Fibroblast of mammary gland (primary cell): ENCODE measurements at regions not wholly inside any gene's neighbourhood (a gene's known extent, or its start where the extent isn't known, plus 50 kb on each side); places are given as distances from the start of the nearest gene placed in this dataset.

Experiments
- DNase-seq: peaks from one replicate; pipeline ENCODE4 v3.0.0-alpha.2; 2010; ENCODE audit warnings: low read depth
- H3K4me3 ChIP-seq: 2 replicates; pipeline ENCODE4 v1.5.1; 2011; ENCODE audit warnings: low read depth, mild to moderate bottlenecking, low read length, moderate library complexity; ENCODE audit not compliant: control insufficient read depth
- TF ChIP-seq, protein P1 (sequence below): conservative IDR thresholded peaks from 2 replicates; pipeline ENCODE4 v1.5.1; 2011; ENCODE audit warnings: low read depth, low read length, inconsistent platforms; ENCODE audit not compliant: control insufficient read depth, insufficient read depth

DNA sequence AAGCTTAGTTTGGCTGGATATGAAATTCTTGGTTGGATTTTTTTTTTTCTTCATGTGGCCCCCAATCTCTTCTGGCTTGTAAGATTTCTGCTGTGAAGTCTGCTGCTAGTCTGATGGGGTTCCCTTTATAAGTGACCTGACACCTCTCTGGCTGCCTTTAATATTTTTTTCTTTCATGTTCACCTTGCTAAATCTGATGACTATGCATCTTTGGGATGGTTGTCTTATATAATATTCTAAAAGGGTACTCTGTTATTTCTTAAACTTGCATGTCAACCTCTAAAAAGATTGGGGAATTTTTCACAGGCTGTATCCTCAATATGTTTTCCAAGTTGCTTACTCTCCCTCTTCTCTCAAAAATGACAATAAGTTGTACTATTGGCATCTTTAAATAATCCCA is 500.0 kb downstream of the CAAP1 start:
- no peak overlapping the region for H3K4me3 ChIP-seq
- DNase-seq, result no peak

DNA sequence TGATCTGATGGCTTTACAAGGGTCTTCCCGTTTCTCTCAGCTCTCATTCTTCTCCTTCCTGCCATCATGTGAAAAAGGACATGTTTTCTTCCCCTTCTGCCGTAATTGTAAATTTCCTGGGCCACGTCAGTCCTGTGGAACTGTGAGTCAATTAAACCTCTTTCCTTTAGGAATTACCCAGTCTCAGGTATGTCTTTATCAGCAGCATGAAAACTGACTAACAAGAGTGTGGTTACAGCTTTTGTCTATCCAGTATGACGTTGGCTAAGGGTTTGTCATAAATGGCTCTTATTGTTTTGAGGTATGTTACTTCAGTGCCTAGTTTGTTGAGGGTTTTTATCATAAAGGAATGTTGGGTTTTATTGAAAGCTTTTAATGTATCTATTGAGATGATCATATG is 501.6 kb downstream of the CAAP1 start:
- TF ChIP-seq, protein P1, sequence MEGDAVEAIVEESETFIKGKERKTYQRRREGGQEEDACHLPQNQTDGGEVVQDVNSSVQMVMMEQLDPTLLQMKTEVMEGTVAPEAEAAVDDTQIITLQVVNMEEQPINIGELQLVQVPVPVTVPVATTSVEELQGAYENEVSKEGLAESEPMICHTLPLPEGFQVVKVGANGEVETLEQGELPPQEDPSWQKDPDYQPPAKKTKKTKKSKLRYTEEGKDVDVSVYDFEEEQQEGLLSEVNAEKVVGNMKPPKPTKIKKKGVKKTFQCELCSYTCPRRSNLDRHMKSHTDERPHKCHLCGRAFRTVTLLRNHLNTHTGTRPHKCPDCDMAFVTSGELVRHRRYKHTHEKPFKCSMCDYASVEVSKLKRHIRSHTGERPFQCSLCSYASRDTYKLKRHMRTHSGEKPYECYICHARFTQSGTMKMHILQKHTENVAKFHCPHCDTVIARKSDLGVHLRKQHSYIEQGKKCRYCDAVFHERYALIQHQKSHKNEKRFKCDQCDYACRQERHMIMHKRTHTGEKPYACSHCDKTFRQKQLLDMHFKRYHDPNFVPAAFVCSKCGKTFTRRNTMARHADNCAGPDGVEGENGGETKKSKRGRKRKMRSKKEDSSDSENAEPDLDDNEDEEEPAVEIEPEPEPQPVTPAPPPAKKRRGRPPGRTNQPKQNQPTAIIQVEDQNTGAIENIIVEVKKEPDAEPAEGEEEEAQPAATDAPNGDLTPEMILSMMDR, result no peak
- DNase-seq, result no peak
- H3K4me3 ChIP-seq, result no peak overlapping the region

More for the DNA sequence above, 500.0 kb downstream of the CAAP1 start:
- TF ChIP-seq, protein P1, result no peak

GRCh38 chr9:26375448-26375847 is 517.2 kb downstream of the CAAP1 start:
- peak; percentile 2 for DNase-seq
- no peak overlapping the region for H3K4me3 ChIP-seq
- TF ChIP-seq, protein P1, result no peak

- TF ChIP-seq, protein P1, result no peak
- no peak for DNase-seq
- no peak overlapping the region for H3K4me3 ChIP-seq
Observed at GRCh38 chr9:26373616-26374015, 519.0 kb downstream of the CAAP1 start.

- no peak for DNase-seq
- H3K4me3 ChIP-seq, result no peak overlapping the region
- TF ChIP-seq, protein P1, result no peak
Observed at GRCh38 chr9:26371236-26371635, 521.4 kb downstream of the CAAP1 start.

DNA sequence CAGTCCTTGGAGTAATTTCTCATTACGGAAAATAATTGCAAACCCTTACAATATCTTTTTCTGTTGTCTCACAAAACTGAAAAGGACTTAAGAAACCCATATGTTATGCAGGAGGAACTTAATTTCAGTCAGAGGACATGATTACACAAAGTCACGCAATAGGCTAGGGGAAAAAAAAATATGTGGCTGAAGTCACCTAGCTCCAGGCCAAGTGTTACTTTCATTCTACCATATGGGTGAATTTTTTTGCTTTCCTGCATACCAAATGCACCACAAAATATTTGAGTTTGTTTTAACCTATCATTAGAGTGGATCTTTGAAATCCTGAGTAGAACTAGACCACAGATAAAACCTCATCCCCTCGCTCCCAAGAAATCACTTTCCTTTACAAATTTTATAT is 523.5 kb downstream of the CAAP1 start:
- TF ChIP-seq, protein P1, result no peak
- DNase-seq, result no peak
- no peak overlapping the region for H3K4me3 ChIP-seq

GRCh38 chr9:26368241-26368640 is 524.4 kb downstream of the CAAP1 start:
- no peak overlapping the region for H3K4me3 ChIP-seq
- TF ChIP-seq, protein P1, result no peak
- no peak for DNase-seq
